ENCODE measurements at regions not wholly inside any gene's neighbourhood (a gene's known extent, or its start where the extent isn't known, plus 50 kb on each side); places are given as distances from the start of the nearest gene placed in this dataset.

- TF ChIP-seq POLR2A (IDR thresholded peaks at IDR 0.05; ENCODE audit: low read length), result no peak
- no peak for TF ChIP-seq GATA1 (IDR thresholded peaks at IDR 0.05; ENCODE audit: low read depth, low read length)
These were observed 196.8 kb downstream of the POSTN start for GRCh38 chr13:37401721-37402120.
